ENCODE measurements at regions not wholly inside any gene's neighbourhood (a gene's known extent, or its start where the extent isn't known, plus 50 kb on each side); places are given as distances from the start of the nearest gene placed in this dataset.
"Not testable (repeated sequence)": the region's sequence is repeated elsewhere in the genome, so short reads cannot be mapped to it uniquely, and the experiment has no call there.

- not testable (repeated sequence) for DNase-seq (ENCODE audit: low spot score); FAIRE-seq
Measured at GRCh38 chr1:196366-196765, 255.1 kb downstream of the OR4F29 start.

GRCh38 chr1:191296-192049 lies 260.0 kb downstream of the OR4F29 start:
- FAIRE-seq; DNase-seq (ENCODE audit: low spot score): not testable (repeated sequence)

GRCh38 chr1:190678-191077 lies 260.8 kb downstream of the OR4F29 start:
- FAIRE-seq, result not testable (repeated sequence)
- peak; percentile 0 for DNase-seq (ENCODE audit: low spot score)

DNA sequence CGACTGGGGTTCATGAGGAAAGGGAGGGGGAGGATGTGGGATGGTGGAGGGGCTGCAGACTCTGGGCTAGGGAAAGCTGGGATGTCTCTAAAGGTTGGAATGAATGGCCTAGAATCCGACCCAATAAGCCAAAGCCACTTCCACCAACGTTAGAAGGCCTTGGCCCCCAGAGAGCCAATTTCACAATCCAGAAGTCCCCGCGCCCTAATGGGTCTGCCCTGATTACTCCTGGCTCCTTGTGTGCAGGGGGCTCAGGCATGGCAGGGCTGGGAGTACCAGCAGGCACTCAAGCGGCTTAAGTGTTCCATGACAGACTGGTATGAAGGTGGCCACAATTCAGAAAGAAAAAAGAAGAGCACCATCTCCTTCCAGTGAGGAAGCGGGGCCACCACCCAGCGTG lies 261.6 kb downstream of the OR4F29 start:
- not testable (repeated sequence) for DNase-seq (ENCODE audit: low spot score); FAIRE-seq

DNA sequence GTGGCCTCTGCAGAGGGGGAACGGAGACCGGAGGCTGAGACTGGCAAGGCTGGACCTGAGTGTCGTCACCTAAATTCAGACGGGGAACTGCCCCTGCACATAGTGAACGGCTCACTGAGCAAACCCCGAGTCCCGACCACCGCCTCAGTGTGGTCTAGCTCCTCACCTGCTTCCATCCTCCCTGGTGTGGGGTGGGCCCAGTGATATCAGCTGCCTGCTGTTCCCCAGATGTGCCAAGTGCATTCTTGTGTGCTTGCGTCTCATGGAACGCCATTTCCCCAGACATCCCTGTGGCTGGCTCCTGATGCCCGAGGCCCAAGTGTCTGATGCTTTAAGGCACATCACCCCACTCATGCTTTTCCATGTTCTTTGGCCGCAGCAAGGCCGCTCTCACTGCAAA lies 262.2 kb downstream of the OR4F29 start:
- not testable (repeated sequence) for FAIRE-seq

DNA sequence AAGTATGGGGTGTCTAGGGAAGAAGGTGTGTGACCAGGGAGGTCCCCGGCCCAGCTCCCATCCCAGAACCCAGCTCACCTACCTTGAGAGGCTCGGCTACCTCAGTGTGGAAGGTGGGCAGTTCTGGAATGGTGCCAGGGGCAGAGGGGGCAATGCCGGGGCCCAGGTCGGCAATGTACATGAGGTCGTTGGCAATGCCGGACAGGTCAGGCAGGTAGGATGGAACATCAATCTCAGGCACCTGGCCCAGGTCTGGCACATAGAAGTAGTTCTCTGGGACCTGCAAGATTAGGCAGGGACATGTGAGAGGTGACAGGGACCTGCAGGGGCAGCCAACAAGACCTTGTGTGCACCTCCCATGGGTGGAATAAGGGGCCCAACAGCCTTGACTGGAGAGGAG lies 264.2 kb downstream of the OR4F29 start:
- not testable (repeated sequence) for FAIRE-seq; DNase-seq (ENCODE audit: low spot score)

More for the DNA sequence above, 262.2 kb downstream of the OR4F29 start:
- DNase-seq (ENCODE audit: low spot score), result not testable (repeated sequence)

DNA sequence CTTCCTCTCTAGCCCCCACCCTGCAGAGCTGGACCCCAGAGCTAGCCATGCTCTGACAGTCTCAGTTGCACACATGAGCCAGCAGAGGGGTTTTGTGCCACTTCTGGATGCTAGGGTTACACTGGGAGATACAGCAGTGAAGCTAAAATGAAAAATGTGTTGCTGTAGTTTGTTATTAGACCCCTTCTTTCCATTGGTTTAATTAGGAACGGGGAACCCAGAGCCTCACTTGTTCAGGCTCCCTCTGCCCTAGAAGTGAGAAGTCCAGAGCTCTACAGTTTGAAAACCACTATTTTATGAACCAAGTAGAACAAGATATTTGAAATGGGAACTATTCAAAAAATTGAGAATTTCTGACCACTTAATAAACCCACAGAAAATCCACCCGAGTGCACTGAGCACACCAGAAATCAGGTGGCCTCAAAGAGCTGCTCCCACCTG lies 264.8 kb downstream of the OR4F29 start:
- not testable (repeated sequence) for FAIRE-seq
- peak; percentile 1 for DNase-seq (ENCODE audit: low spot score)

GRCh38 chr1:186223-186622 lies 265.3 kb downstream of the OR4F29 start:
- DNase-seq (ENCODE audit: low spot score); FAIRE-seq: not testable (repeated sequence)

DNA sequence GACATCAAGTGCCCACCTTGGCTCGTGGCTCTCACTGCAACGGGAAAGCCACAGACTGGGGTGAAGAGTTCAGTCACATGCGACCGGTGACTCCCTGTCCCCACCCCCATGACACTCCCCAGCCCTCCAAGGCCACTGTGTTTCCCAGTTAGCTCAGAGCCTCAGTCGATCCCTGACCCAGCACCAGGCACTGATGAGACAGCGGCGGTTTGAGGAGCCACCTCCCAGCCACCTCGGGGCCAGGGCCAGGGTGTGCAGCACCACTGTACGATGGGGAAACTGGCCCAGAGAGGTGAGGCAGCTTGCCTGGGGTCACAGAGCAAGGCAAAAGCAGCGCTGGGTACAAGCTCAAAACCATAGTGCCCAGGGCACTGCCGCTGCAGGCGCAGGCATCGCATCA lies 266.0 kb downstream of the OR4F29 start:
- not testable (repeated sequence) for DNase-seq (ENCODE audit: low spot score); FAIRE-seq

DNA sequence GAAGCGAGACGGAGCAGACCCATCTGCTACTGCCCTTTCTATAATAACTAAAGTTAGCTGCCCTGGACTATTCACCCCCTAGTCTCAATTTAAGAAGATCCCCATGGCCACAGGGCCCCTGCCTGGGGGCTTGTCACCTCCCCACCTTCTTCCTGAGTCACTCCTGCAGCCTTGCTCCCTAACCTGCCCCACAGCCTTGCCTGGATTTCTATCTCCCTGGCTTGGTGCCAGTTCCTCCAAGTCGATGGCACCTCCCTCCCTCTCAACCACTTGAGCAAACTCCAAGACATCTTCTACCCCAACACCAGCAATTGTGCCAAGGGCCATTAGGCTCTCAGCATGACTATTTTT lies 267.2 kb downstream of the OR4F29 start:
- not testable (repeated sequence) for FAIRE-seq; DNase-seq (ENCODE audit: low spot score)

DNA sequence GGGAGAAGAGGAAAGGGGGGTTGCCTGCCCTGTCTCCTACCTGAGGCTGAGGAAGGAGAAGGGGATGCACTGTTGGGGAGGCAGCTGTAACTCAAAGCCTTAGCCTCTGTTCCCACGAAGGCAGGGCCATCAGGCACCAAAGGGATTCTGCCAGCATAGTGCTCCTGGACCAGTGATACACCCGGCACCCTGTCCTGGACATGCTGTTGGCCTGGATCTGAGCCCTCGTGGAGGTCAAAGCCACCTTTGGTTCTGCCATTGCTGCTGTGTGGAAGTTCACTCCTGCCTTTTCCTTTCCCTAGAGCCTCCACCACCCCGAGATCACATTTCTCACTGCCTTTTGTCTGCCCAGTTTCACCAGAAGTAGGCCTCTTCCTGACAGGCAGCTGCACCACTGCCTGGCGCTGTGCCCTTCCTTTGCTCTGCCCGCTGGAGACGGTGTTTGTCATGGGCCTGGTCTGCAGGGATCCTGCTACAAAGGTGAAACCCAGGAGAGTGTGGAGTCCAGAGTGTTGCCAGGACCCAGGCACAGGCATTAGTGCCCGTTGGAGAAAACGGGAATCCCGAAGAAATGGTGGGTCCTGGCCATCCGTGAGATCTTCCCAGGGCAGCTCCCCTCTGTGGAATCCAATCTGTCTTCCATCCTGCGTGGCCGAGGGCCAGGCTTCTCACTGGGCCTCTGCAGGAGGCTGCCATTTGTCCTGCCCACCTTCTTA lies 267.7 kb downstream of the OR4F29 start:
- not testable (repeated sequence) for FAIRE-seq; DNase-seq (ENCODE audit: low spot score)

GRCh38 chr1:183081-183480 lies 268.4 kb downstream of the OR4F29 start:
- DNase-seq (ENCODE audit: low spot score); FAIRE-seq: not testable (repeated sequence)

GRCh38 chr1:182631-183030 lies 268.8 kb downstream of the OR4F29 start:
- not testable (repeated sequence) for FAIRE-seq; DNase-seq (ENCODE audit: low spot score)

DNA sequence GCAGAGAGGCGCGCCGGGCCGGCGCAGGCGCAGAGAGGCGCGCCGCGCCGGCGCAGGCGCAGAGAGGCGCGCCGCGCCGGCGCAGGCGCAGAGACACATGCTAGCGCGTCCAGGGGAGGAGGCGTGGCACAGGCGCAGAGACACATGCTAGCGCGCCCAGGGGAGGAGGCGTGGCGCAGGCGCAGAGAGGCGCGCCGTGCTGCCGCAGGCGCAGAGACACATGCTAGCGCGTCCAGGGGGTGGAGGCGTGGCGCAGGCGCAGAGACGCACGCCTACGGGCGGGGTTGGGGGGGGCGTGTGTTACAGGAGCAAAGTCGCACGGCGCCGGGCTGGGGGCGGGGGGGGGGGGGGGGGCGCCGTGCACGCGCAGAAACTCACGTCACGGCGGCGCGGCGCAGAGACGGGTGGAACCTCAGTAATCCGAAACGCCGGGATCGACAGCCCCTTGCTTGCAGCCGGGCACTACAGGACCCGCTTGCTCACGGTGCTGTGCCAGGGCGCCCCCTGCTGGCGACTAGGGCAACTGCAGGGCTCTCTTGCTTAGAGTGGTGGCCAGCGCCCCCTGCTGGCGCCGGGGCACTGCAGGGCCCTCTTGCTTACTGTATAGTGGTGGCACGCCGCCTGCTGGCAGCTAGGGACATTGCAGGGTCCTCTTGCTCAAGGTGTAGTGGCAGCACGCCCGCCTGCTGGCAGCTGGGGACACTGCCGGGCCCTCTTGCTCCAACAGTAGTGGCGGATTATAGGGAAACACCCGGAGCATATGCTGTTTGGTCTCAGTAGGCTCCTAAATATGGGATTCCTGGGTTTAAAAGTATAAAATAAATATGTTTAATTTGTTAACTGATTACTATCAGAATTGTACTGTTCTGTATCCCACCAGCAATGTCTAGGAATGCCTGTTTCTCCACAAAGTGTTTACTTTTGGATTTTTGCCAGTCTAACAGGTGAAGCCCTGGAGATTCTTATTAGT lies 269.9 kb downstream of the OR4F29 start:
- DNase-seq (ENCODE audit: low spot score), result peak; percentile 30
- not testable (repeated sequence) for FAIRE-seq

DNA sequence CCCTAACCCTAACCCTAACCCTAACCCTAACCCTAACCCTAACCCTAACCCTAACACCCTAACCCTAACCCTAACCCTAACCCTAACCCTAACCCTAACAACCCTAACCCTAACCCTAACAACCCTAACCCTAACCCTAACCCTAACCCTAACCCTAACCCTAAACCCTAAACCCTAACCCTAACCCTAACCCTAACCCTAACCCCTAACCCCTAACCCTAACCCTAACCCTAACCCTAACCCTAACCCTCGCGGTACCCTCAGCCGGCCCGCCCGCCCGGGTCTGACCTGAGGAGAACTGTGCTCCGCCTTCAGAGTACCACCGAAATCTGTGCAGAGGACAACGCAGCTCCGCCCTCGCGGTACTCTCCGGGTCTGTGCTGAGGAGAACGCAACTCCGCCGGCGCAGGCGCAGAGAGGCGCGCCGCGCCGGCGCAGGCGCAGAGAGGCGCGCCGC lies 270.7 kb downstream of the OR4F29 start:
- DNase-seq (ENCODE audit: low spot score), result peak; percentile 2
- not testable (repeated sequence) for FAIRE-seq

GRCh38 chr1:138842-139241 lies 312.6 kb downstream of the OR4F29 start:
- FAIRE-seq, result not testable (repeated sequence)

GRCh38 chr1:137664-138063 lies 313.8 kb downstream of the OR4F29 start:
- FAIRE-seq; DNase-seq (ENCODE audit: low spot score): not testable (repeated sequence)

More at GRCh38 chr1:138842-139241, 312.6 kb downstream of the OR4F29 start:
- DNase-seq (ENCODE audit: low spot score), result not testable (repeated sequence)

- FAIRE-seq; DNase-seq (ENCODE audit: low spot score): not testable (repeated sequence)
Measured at GRCh38 chr1:136344-136932, 315.0 kb downstream of the OR4F29 start.

- not testable (repeated sequence) for FAIRE-seq; DNase-seq (ENCODE audit: low spot score)
Measured at GRCh38 chr1:134936-135335, 316.5 kb downstream of the OR4F29 start.

- not testable (repeated sequence) for FAIRE-seq; DNase-seq (ENCODE audit: low spot score)
Measured at GRCh38 chr1:118440-118839, 333.0 kb downstream of the OR4F29 start.

All from RCC 7860 (cell line).